Kidney (tissue), 13 donors: ENCODE measurements at regions not wholly inside any gene's neighbourhood (a gene's known extent, or its start where the extent isn't known, plus 50 kb on each side); places are given as distances from the start of the nearest gene placed in this dataset.
A peak's percentile ranks its signal among the peaks of the same experiment; 100 is the strongest.

ENCODE experiments used
- DNase-seq, 5 donors: peaks; one replicate each; pipeline ENCODE4 v3.0.0-alpha.2; 2013 to 2020
- FAIRE-seq: peaks from 2 replicates; lab custom pipeline; 2012; peaks lifted over from hg19 to GRCh38; lab: Jason Lieb, UNC
- H3K27ac ChIP-seq, 2 donors: one replicate each; pipeline ENCODE4 v1.7.0; 2013; ENCODE audit warnings: low read depth in 2 of 2, low read length in 2 of 2, inconsistent platforms in 1 of 2
- H3K27me3 ChIP-seq: one replicate; pipeline ENCODE4 v1.7.1; 2013; ENCODE audit warnings: low read length, inconsistent platforms; ENCODE audit not compliant: control insufficient read depth, insufficient read depth
- H3K36me3 ChIP-seq, 3 donors: one replicate each; pipeline versions ENCODE4 v1.7.0 to v1.7.1; 2013; ENCODE audit warnings: low read length in 3 of 3, control low read depth in 1 of 3, inconsistent platforms in 1 of 3; ENCODE audit not compliant: insufficient read depth in 3 of 3, control insufficient read depth in 2 of 3
- H3K4me1 ChIP-seq, 3 donors: one replicate each; pipeline versions ENCODE4 v1.7.0 to v1.7.1; 2013; ENCODE audit warnings: low read length in 3 of 3, inconsistent platforms in 1 of 3, low read depth in 1 of 3; ENCODE audit not compliant: control insufficient read depth in 2 of 3, insufficient read depth in 2 of 3
- H3K4me3 ChIP-seq, 3 donors: one replicate each; pipeline versions ENCODE4 v1.7.0 to v1.8.1; 2013; ENCODE audit warnings: low read length in 3 of 3, control low read depth in 1 of 3, inconsistent platforms in 1 of 3
- H3K9ac ChIP-seq, 3 donors: one replicate each; pipeline versions ENCODE4 v1.7.0 to v1.7.1; 2013; ENCODE audit warnings: low read length in 3 of 3, control low read depth in 1 of 3, inconsistent platforms in 1 of 3
- H3K9me3 ChIP-seq, 3 donors: one replicate each; pipeline versions ENCODE4 v1.7.0 to v1.7.1; 2013; ENCODE audit warnings: low read length in 3 of 3, control low read depth in 1 of 3, inconsistent platforms in 1 of 3; ENCODE audit not compliant: control insufficient read depth in 2 of 3, insufficient read depth in 1 of 3
- intact Hi-C: fragments of 100-400 bp; cut with DNase I; formaldehyde crosslinking; loops from one replicate; pipeline ENCODE4 v1.11.1; 2022
- TF ChIP-seq, protein P1 (sequence below): IDR thresholded peaks from 3 replicates; pipeline ENCODE4 v1.5.1; 2012; ENCODE audit warnings: mild to moderate bottlenecking, moderate library complexity, borderline replicate concordance; ENCODE audit not compliant: insufficient read depth; ENCODE audit errors: extremely low read depth
- donor health status: control.
- donor health status: control.
- donor health status: control.
- donor health status: control.
- donor health status: control.
- donor health status: DM: yes; HTN: yes; CAD: no.
- donor health status: Normal renal cell carcinoma (clear cell type).

DNA sequence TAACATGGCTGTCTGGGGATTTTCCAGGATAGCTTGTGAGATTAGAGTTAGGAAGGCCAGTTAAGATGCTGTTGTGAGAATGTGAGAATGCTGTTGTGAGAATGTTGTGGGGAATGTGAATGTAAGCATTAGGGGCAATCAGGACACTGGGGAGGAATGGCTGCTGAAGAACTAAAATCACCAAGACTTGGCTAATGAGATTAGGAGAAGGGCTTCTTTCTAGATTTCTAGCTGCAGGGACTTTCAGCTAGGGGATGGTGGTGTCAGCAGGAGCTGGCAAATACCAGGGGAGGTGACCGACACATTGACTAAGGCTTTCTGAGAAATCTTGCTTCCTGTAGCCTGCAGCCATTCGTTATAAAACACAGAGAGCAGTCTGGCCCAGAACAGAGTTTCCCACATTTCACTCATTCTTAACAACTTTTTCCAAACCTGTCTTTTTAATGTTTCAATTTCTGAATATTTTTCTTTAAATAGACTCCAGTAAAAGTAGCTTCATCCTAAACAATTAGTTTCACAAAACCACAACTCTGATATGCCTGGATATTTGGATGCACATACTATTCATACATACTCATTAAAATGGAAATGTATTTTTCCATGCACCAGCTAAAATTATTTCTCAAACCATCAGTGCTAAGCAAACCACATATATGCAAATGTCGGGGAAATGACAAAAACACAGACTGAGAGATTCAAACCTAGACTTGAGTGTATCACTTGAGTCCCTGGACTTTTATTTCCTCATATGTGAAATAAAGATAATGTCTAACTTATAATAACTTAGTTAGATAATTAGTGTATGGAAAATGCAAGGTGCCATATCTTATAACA lies 89.3 kb upstream of the TNC start:
- H3K9me3 ChIP-seq = no peaks in the 10 kb centered on the region
- TF ChIP-seq, protein P1, sequence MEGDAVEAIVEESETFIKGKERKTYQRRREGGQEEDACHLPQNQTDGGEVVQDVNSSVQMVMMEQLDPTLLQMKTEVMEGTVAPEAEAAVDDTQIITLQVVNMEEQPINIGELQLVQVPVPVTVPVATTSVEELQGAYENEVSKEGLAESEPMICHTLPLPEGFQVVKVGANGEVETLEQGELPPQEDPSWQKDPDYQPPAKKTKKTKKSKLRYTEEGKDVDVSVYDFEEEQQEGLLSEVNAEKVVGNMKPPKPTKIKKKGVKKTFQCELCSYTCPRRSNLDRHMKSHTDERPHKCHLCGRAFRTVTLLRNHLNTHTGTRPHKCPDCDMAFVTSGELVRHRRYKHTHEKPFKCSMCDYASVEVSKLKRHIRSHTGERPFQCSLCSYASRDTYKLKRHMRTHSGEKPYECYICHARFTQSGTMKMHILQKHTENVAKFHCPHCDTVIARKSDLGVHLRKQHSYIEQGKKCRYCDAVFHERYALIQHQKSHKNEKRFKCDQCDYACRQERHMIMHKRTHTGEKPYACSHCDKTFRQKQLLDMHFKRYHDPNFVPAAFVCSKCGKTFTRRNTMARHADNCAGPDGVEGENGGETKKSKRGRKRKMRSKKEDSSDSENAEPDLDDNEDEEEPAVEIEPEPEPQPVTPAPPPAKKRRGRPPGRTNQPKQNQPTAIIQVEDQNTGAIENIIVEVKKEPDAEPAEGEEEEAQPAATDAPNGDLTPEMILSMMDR = no peak
- intact Hi-C loops = no loop called here
- H3K27ac ChIP-seq = no peak overlapping the region
- no peak for FAIRE-seq
- H3K9ac ChIP-seq = no peak overlapping the region
- H3K4me3 ChIP-seq = no peak overlapping the region
- no peaks in the 10 kb centered on the region for H3K27me3 ChIP-seq
- H3K36me3 ChIP-seq = no peaks in the 10 kb centered on the region
- H3K4me1 ChIP-seq = no peaks in the 10 kb centered on the region
- no peak for DNase-seq

DNA sequence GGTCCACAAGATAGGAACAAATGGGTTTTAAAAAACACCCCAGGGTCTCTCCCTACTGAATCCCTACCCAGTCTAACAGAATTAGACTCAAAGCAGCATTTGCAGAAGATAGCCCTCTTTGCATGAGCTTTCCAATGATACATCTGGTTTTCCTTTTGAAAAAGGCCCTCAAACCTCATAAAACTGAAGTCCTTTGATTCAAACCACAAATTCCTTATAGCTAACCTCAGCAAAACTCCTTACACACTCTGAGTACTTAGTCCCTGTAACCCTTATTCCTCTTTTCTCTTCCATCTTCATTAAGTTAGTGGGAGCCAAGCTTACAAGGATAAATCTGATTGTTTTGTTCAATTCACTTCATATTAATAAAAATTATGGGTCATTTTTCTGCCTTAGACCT lies 90.5 kb upstream of the TNC start:
- TF ChIP-seq, protein P1 = no peak
- H3K4me3 ChIP-seq = no peak overlapping the region
- no peaks in the 10 kb centered on the region for H3K27me3 ChIP-seq
- H3K4me1 ChIP-seq = no peaks in the 10 kb centered on the region
- no peak for FAIRE-seq
- H3K9ac ChIP-seq = no peak overlapping the region
- H3K36me3 ChIP-seq = no peaks in the 10 kb centered on the region
- DNase-seq = peak in 1 of 5 donors; percentile 55
- intact Hi-C loops = no loop called here
- H3K9me3 ChIP-seq = no peaks in the 10 kb centered on the region
- no peak overlapping the region for H3K27ac ChIP-seq

DNA sequence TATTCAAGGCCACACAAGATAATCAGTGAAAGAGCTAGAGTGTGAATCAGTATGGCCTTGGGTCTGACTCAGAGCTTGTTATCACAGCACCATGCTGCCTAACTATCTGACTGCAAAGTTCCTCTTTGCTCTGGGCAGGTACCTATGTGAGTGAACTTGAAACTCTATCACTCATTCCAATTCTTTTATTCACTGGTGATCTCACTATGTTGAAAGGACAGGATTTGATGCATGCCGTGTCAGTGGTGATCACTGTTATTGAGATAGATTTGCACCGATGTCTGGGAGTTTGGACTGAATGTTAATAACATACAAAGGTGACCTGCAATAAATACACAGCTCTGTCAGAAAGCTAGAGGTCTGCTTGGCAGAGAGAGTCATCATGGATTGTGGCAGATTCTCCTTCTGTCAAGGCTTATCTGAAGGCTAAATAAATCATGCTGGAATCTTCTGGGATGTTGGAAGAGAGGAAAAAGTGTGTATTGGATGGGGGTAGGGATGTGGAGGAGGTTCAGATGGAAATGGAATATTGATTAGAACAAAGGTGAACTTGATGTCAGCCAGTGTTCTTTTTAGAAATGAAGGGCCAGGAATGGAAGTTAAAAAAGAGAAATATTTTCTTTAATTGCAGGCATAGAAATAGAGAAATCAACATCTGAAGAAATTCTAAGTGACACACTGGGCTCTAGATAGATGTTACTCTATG lies 91.8 kb upstream of the TNC start:
- H3K27me3 ChIP-seq = no peaks in the 10 kb centered on the region
- H3K9me3 ChIP-seq = no peaks in the 10 kb centered on the region
- no peak for FAIRE-seq
- no peak overlapping the region for H3K9ac ChIP-seq
- no peaks in the 10 kb centered on the region for H3K36me3 ChIP-seq
- intact Hi-C loops = no loop called here
- TF ChIP-seq, protein P1 = no peak
- no peaks in the 10 kb centered on the region for H3K4me1 ChIP-seq
- no peak overlapping the region for H3K27ac ChIP-seq
- DNase-seq = no peak
- no peak overlapping the region for H3K4me3 ChIP-seq
